Pancreas (tissue), 10 donors: ENCODE measurements at regions not wholly inside any gene's neighbourhood (a gene's known extent, or its start where the extent isn't known, plus 50 kb on each side); places are given as distances from the start of the nearest gene placed in this dataset.
"Not testable (repeated sequence)": the region's sequence is repeated elsewhere in the genome, so short reads cannot be mapped to it uniquely, and the experiment has no call there.

Experiments
- ATAC-seq, 4 donors: fragments of 200-7000 bp; cut with Tn5 transposase; one replicate each; pipeline versions ENCODE4 v1.8.0 to v1.9.1; 2020; ENCODE audit warnings: mild to moderate bottlenecking in 4 of 4, moderate library complexity in 4 of 4
- DNase-seq, 6 donors: peaks; one replicate each; pipeline ENCODE4 v3.0.0-alpha.2; 2020
- FAIRE-seq: peaks from 2 replicates; lab custom pipeline; 2012; peaks lifted over from hg19 to GRCh38; lab: Jason Lieb, UNC
- H3K27ac ChIP-seq, 4 donors: fragments of 200-600 bp; sonication (generic); 1 replicate in 3 of 4; 2 replicates in 1 of 4; pipeline versions ENCODE4 v1.5.0 to v1.8.0; 2020
- H3K27me3 ChIP-seq, 4 donors: fragments of 200-600 bp; one replicate each; pipeline ENCODE4 v1.8.0; 2021
- H3K36me3 ChIP-seq, 3 donors: fragments of 200-600 bp; sonication (generic) in 1 of 3; one replicate each; pipeline versions ENCODE4 v1.5.0 to v1.8.0; 2020 to 2021
- H3K4me1 ChIP-seq, 3 donors: fragments of 200-600 bp; one replicate each; pipeline ENCODE4 v1.8.0; 2021
- H3K4me3 ChIP-seq, 4 donors: fragments of 200-600 bp; sonication (generic) in 2 of 4; one replicate each; pipeline versions ENCODE4 v1.5.0 to v1.8.0; 2020 to 2021
- H3K9me3 ChIP-seq, 4 donors: fragments of 200-600 bp; one replicate each; pipeline ENCODE4 v1.8.0; 2021
- WGBS, 2 donors: extraction: QIAGEN DNeasy Blood & Tissue Kit; methylation state at CpG; one replicate each; pipeline ENCODE4 v1.1.7; 2013; 5-methylcytosine and 5-hydroxymethylcytosine counted together
- intact Hi-C, 3 donors: fragments of 100-400 bp; cut with DNase I; formaldehyde crosslinking; loops; one replicate each; pipeline versions ENCODE4 v1.11.1 to v1.14.2; 2022
- TF ChIP-seq, protein P1 (sequence below), 4 donors: fragments of 200-600 bp; sonication (generic) in 3 of 4; IDR thresholded peaks; one replicate each; pipeline versions ENCODE4 v1.5.0 to v1.8.0; 2021; ENCODE audit warnings: antibody characterized with exemption in 4 of 4
- donor health status: healthy with polysubstance abuse.
- donor health status: DM: no; HTN: no; CAD: no; lungs with moderate emphysema.
- donor health status: DM: no; HTN: no; CAD: no.
- donor health status: control.
- donor health status: control.
- donor health status: Bipolar disorder and iron deficiency.
- donor health status: DM: yes; HTN: yes; CAD: no.
- donor health status: DM: no; HTN: no; CAD: no.
- donor health status: DM: no; HTN: no; CAD: no.
- donor health status: DM: yes; HTN: yes; CAD: no.

DNA sequence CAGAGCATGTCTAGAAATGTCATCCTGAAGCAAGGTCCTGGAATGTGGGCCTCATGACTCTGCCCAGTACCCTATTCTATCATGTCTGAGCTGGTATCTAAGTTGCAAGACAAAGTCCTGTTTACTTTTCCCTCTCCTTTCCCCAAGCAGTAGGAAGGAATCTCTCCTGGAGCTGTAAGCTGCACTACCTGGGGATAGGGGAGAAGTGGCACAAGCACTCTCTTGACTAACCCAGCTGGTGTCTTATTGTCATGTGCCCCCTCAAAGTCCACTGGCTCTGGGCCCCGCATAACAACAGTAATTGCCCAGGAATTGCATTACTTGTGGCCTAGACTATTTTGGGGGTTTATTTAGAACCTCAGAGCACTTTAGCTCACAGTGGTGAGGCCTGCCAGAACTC lies 1366.3 kb upstream of the GOT2 start:
- Histone ChIP-seq H3K27ac (no peak overlapping the region), H3K9me3 (no peaks in the 10 kb centered on the region), H3K4me1 (no peaks in the 10 kb centered on the region), H3K36me3 (no peaks in the 10 kb centered on the region), H3K27me3 (no peaks in the 10 kb centered on the region), H3K4me3 (no peak overlapping the region)
- TF ChIP-seq, protein P1, sequence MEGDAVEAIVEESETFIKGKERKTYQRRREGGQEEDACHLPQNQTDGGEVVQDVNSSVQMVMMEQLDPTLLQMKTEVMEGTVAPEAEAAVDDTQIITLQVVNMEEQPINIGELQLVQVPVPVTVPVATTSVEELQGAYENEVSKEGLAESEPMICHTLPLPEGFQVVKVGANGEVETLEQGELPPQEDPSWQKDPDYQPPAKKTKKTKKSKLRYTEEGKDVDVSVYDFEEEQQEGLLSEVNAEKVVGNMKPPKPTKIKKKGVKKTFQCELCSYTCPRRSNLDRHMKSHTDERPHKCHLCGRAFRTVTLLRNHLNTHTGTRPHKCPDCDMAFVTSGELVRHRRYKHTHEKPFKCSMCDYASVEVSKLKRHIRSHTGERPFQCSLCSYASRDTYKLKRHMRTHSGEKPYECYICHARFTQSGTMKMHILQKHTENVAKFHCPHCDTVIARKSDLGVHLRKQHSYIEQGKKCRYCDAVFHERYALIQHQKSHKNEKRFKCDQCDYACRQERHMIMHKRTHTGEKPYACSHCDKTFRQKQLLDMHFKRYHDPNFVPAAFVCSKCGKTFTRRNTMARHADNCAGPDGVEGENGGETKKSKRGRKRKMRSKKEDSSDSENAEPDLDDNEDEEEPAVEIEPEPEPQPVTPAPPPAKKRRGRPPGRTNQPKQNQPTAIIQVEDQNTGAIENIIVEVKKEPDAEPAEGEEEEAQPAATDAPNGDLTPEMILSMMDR (IDR thresholded peaks at IDR 0.05), result no peak
- 24% methylated on average over 1 of the region's 1 CpG for WGBS, 2 donors
- FAIRE-seq, result no peak
- no peak for DNase-seq
- ATAC-seq, result no peak
- intact Hi-C loops, result no loop called here

DNA sequence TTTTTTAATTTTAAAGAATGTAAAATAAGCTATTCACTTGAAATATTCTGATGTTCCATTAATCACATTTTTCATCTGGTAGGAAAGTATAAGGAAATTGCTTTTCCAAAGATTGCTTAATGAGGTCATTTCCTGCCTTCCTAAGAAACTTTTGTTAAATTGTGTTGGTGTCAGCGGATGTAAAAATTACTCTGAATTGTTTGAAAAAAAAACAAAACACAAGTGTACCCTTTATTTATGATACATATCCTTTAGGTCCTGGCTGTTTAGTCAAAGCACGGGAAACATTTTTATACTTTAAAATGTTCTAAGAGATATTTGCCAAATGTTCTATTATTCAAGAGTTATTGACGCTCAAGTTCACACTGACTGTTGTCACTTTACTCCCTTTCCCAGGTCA lies 1357.4 kb upstream of the GOT2 start:
- no peak for ATAC-seq
- H3K9me3 ChIP-seq, result no peaks in the 10 kb centered on the region
- no peaks in the 10 kb centered on the region for H3K4me1 ChIP-seq
- intact Hi-C loops, result no loop called here
- FAIRE-seq, result no peak
- no peaks in the 10 kb centered on the region for H3K27me3 ChIP-seq
- 46 to 51% methylated on average over 3 of the region's 3 CpGs for WGBS, 2 donors
- H3K4me3 ChIP-seq, result no peak overlapping the region
- no peaks in the 10 kb centered on the region for H3K36me3 ChIP-seq
- TF ChIP-seq, protein P1 (IDR thresholded peaks at IDR 0.05), result no peak
- no peak for DNase-seq
- H3K27ac ChIP-seq, result no peak overlapping the region

DNA sequence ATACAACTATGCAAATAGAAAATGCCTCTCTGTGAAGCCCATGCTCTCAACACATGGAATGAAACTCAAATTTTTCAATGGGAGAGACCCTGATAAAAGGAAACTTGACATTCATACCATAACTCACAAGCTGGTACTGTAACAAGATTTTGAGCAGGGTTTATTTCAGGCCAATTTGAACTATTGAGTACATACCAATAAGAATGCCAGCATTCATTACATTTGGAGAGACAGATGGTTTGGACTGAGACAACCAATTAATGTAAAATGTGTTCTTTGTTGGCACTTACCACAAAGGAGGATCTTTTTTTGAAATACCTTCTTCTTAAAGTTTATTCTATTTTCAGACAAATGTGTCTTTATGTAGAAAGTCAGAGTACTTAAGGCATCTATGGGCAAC lies 1357.0 kb upstream of the GOT2 start:
- TF ChIP-seq, protein P1 (IDR thresholded peaks at IDR 0.05), result no peak
- Histone ChIP-seq H3K9me3 (no peaks in the 10 kb centered on the region), H3K36me3 (no peaks in the 10 kb centered on the region), H3K27me3 (no peaks in the 10 kb centered on the region), H3K4me1 (no peaks in the 10 kb centered on the region), H3K4me3 (no peak overlapping the region), H3K27ac (no peak overlapping the region)
- FAIRE-seq (no peak), DNase-seq (no peak), ATAC-seq (no peak)
- intact Hi-C loops, result no loop called here

DNA sequence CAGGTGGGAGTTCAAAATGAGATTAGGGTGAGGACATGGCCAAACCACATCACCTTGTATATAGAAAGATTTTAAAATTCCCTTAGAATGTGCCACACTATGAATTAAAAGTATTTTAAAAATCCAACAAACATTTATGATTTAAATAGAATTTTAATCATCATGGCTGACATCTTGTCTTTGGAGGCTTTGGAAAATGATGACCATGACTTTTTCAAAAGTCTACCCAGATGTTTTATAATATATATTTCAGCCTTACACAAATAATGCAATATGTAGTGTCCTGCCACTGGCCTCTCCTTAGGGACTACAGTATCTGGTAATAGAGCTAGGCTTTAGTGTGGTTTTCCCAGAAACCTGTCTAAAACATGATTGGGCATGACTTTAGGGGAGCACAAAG lies 1353.4 kb upstream of the GOT2 start:
- intact Hi-C loops, result no loop called here
- no peaks in the 10 kb centered on the region for H3K4me1 ChIP-seq
- no peak overlapping the region for H3K27ac ChIP-seq
- no peak for DNase-seq
- TF ChIP-seq, protein P1 (IDR thresholded peaks at IDR 0.05), result no peak
- H3K27me3 ChIP-seq, result no peaks in the 10 kb centered on the region
- no peak overlapping the region for H3K4me3 ChIP-seq
- no peak for ATAC-seq
- H3K36me3 ChIP-seq, result no peaks in the 10 kb centered on the region
- no peaks in the 10 kb centered on the region for H3K9me3 ChIP-seq
- FAIRE-seq, result no peak

DNA sequence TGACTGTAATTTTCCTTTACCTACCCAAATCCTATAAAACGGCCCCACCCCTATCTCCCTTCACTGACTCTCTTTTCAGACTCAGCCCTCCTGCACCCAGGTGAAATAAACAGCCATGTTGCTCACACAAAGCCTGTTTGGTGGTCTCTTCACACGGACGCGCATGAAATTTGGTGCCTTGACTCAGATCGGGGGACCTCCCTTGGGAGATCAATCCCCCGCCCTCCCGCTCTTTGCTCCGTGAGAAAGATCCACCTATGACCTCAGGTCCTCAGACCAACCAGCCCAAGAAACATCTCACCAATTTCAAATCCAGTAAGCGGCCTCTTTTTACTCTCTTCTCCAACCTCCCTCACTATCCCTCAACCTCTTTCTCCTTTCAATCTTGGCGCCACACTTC lies 1344.7 kb upstream of the GOT2 start:
- H3K4me3 ChIP-seq, H3K27ac ChIP-seq, H3K4me1 ChIP-seq, intact Hi-C loops, ATAC-seq, H3K9me3 ChIP-seq, H3K36me3 ChIP-seq, H3K27me3 ChIP-seq, DNase-seq, FAIRE-seq: not testable (repeated sequence)
- WGBS, 2 donors, result 69 to 86% methylated on average over 8 of the region's 10 CpGs

DNA sequence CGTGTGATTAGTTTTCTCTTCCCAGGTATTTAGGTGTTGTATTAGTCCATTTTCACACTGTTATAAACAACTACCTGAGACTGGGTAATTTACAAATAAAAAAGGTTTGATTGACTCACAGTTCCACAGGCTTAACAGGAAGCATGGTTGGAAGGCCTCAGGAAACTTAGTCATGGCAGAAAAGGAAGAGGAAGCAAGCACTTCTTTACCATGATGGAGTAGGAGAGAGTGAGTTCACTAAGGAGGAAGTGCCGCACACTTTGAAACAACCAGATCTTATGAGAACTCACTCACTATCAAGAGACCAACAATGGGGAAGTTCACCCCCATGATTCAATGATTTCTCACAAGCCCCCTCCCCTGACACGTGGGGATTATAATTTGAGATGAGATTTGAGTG lies 1343.7 kb upstream of the GOT2 start:
- no peaks in the 10 kb centered on the region for H3K9me3 ChIP-seq
- FAIRE-seq (no peak), DNase-seq (no peak), ATAC-seq (no peak)
- H3K4me1 ChIP-seq, result no peaks in the 10 kb centered on the region
- H3K27ac ChIP-seq, result no peak overlapping the region
- WGBS, 2 donors, result 56 to 76% methylated on average over 3 of the region's 3 CpGs
- intact Hi-C loops, result no loop called here
- TF ChIP-seq, protein P1 (IDR thresholded peaks at IDR 0.05), result no peak
- no peaks in the 10 kb centered on the region for H3K27me3 ChIP-seq
- H3K36me3 ChIP-seq, result no peaks in the 10 kb centered on the region
- H3K4me3 ChIP-seq, result no peak overlapping the region
